ENCODE measurements at regions not wholly inside any gene's neighbourhood (a gene's known extent, or its start where the extent isn't known, plus 50 kb on each side); places are given as distances from the start of the nearest gene placed in this dataset.

- TF ChIP-seq CTCF (IDR thresholded peaks at IDR 0.05) (no peak), POLR2A (IDR thresholded peaks at IDR 0.05) (no peak)
Measured at GRCh38 chr6:104521176-104521575, 338.5 kb downstream of the HACE1 start.

All from testis (tissue), 2 donors.